ENCODE measurements at regions not wholly inside any gene's neighbourhood (a gene's known extent, or its start where the extent isn't known, plus 50 kb on each side); places are given as distances from the start of the nearest gene placed in this dataset.

DNA sequence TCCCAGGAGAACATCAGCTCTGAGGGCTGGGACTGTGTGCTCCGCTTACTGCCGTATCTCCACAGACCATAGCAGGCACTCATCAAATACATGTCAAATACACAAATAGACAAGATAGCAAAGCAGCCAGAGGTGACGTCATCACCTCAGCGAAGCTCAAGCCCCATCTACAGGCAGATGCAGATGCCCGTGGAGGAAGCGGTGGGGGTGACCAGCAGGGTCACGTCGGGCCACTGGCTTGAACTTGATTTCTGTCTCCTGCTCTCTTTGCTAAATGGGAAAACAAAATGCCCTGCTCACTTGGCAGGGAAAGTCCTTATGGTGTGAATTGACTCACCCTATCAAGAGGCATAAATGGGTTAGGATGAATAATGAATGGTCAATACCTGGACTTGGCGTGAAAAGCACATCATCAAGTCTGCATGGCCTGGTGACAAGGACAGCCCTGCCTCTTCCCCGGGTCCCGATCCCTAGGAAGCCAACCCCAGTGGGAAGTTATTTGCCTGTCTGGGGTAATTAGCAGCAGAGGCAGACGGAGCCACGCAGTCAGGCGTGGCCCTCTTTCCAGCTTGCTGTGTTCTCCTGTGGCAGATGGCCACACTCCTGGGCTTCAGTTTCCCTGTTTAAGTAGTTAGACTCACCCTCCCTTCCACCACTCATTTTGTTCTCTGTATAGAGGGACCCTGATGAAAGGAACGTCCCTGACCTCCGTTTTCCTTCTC, 536.0 kb downstream of the NPHP4 start:
- no peak for DNase-seq

- no peak for DNase-seq
These were observed 536.6 kb downstream of the NPHP4 start for GRCh38 chr1:5455651-5456050.

DNA sequence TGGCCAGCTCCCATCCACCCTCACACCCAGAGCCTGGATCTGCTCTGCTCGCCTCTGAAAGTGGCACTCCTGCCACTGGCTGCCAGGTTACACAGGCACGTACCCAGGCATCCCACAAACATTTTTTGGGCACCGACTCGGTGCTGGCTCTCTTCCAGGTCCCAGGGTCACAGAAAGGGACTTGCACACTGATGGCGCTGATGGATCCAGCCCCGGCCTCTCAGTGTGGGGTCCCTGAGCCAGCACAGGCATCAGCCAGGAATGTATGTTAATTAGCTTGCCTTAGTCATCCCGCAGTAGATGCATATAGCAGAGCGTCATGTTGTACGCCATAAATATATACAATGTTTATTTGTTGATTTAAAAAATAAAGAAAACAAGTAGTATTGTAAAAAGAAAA, 537.2 kb downstream of the NPHP4 start:
- no peak for DNase-seq

- DNase-seq, result no peak
These were observed 538.9 kb downstream of the NPHP4 start for GRCh38 chr1:5453347-5453746.

DNA sequence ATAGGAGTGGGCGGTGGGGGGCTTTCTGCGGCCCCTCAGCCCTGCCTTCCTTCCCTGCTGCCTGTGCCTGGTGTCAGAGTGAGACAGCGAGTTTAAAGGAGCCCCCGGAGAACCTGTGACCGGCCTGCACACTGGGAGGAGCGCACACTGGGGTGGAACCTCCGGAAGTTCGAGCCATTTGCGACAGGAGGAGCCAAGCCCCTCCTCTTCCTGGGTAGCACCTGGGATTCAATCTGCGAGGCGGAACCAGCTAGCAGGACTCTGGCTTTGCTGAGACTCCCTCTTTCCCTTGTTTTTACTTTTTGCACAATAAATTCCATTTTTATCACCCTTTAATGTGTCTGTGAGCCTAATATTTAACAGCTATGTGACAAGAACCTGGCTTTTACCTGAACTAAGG, 540.6 kb downstream of the NPHP4 start:
- no peak for DNase-seq

DNA sequence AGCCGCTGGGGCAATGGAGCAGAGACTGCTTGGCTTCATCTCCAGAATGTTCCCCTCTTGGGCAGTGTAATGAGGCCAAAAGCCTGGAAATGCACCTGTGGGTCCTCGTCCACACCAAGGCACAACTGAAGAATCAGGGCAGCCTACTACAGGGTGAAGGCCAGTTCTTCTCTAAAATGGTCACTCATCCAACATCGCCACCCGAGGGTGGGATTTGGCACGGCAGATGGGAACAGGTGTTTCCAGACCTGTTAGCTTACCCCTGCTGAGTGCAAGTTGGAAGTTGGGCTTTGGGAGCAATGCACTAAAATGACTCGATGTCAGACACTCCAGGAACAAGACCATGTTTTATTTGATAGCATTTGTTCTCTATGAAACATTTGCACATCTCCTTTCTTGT, 543.7 kb downstream of the NPHP4 start:
- no peak for DNase-seq

GRCh38 chr1:5447503-5447960, 544.7 kb downstream of the NPHP4 start:
- DNase-seq, result no peak

- no peak for DNase-seq
These were observed 547.8 kb downstream of the NPHP4 start for GRCh38 chr1:5444396-5444795.

DNA sequence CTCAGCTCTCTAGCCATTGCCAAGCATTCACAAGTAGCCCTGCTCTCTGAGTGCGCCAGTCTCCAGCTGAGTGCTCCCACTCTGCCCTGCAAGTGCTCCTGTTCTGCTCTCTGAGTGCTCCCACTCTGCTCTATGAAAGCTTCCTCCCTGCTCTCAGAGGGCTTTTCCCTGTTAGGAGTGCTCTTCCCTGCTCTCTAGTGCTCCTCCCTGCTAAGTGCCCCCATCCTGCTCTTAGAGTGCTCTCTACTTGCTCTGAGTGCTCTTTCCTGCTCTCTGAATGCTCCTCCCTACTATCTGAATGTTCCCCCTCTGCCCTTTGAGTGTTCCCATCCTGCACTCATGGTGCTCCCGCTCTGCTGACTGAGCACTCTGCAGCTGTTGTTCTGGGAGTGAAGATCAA, 555.4 kb downstream of the NPHP4 start:
- no peak for DNase-seq

GRCh38 chr1:5435414-5435813, 556.8 kb downstream of the NPHP4 start:
- no peak for DNase-seq

DNA sequence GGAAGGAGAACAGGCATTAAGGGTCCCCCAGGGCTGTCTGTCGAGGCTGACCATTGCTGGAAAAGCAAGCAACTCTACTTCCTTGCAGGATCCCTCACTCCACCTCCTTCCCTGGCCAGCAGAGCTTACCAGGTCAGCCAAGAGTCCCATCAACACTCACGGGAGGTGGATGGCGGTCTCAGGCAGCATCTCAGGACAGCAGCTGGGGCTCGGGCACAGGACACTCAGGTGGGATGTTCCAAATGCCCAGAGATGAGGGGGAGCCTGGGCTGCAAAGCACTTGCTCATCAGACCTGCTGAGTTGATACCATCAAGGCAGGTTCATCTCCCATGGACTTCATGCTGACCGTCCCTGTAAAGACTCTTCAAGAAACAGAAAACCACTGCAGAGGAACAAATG, 559.8 kb downstream of the NPHP4 start:
- DNase-seq, result no peak

- DNase-seq, result no peak
These were observed 561.1 kb downstream of the NPHP4 start for GRCh38 chr1:5430911-5431697.

- no peak for DNase-seq
These were observed 562.1 kb downstream of the NPHP4 start for GRCh38 chr1:5430136-5430535.

GRCh38 chr1:5428351-5428750, 563.9 kb downstream of the NPHP4 start:
- DNase-seq, result no peak

DNA sequence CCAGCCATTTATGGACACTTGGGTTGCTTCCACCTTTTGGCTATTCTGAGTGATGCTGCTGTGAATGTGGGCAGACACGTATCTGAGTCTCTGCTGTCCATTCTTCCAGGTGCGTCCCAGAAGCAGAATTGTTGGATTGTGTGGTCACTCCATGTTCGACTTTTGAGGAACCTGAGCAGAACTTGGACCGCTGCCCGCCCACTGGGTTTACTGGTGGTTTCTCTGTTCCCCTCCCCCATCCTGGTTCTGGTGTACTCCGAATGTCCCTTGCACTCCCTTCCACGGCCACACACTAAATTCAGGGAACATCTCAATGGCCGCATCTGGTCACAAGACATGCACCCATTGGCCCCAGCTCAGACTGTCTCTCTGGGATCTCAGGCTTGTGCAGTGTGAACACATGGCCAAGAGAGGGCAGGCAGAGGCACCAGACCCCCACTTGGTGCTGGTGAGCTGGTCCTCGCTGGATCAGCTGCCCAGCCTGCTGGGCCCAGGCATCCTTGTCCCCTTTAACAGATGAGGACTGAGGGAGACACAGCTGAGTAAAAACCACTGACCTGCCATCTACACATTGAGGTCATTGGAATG, 565.1 kb downstream of the NPHP4 start:
- no peak for DNase-seq

- DNase-seq, result no peak
These were observed 567.2 kb downstream of the NPHP4 start for GRCh38 chr1:5424802-5425703.

DNA sequence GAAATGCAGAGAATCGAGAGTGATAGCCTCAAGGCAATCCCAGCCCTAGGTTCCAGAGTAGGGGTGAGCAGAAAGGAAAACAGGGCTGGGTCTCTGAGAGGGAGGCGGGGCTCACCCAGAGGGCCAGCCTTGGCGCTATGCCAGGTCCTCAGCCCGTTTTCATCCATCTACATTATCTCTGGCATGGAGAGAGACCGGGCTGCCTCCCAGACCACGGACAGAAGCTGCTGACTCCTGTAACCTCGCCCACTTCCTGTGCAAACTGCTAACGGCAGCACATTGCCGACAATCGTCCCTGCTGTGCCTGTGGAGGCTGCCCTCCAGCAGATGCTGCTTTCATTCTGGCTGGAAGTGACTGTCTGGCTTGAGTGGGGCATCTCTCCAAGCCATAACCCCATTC, 569.1 kb downstream of the NPHP4 start:
- no peak for DNase-seq

- DNase-seq, result no peak
These were observed 572.7 kb downstream of the NPHP4 start for GRCh38 chr1:5419501-5419900.

- no peak for DNase-seq
These were observed 575.7 kb downstream of the NPHP4 start for GRCh38 chr1:5416518-5416917.

GRCh38 chr1:5415606-5416005, 576.6 kb downstream of the NPHP4 start:
- no peak for DNase-seq

GRCh38 chr1:5410652-5411051, 581.6 kb downstream of the NPHP4 start:
- DNase-seq, result no peak

- DNase-seq, result no peak
These were observed 583.8 kb downstream of the NPHP4 start for GRCh38 chr1:5408401-5408800.

GRCh38 chr1:5405263-5405662, 587.0 kb downstream of the NPHP4 start:
- no peak for DNase-seq

Measured in fibroblast of skin of scalp (primary cell).